ENCODE measurements at regions not wholly inside any gene's neighbourhood (a gene's known extent, or its start where the extent isn't known, plus 50 kb on each side); places are given as distances from the start of the nearest gene placed in this dataset.
"Not testable (repeated sequence)": the region's sequence is repeated elsewhere in the genome, so short reads cannot be mapped to it uniquely, and the experiment has no call there.

DNA sequence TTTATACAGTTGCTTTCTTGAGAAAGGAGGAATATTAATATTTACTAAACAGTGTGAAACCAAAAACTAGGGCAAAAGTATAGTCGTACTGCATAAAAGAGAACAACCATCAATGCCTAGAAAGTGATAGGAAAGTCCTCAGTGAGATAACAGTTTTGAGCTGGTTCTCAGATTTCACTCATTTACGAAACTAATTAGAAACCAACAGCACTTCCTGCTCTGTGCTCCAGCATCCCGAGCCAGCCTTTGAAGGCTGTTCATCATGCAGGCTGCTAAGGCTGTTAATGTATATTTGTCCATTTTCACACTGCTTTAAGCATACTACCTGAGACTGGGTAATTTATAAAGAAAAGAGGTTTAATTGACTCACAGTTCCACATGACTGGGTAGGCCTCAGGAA, 2039.9 kb downstream of the EFNA5 start:
- no peak for DNase-seq
- Mint-ChIP-seq H3K9me3 (peaks cover 4% of the 10 kb centered on the region), H3K4me3 (no peak overlapping the region), H3K36me3 (ENCODE audit: low read depth) (no peaks in the 10 kb centered on the region), H3K27me3 (ENCODE audit: low read depth, poor library complexity) (no peaks in the 10 kb centered on the region), H3K4me1 (no peaks in the 10 kb centered on the region), H3K27ac (no peak overlapping the region)
- TF ChIP-seq, protein P1, sequence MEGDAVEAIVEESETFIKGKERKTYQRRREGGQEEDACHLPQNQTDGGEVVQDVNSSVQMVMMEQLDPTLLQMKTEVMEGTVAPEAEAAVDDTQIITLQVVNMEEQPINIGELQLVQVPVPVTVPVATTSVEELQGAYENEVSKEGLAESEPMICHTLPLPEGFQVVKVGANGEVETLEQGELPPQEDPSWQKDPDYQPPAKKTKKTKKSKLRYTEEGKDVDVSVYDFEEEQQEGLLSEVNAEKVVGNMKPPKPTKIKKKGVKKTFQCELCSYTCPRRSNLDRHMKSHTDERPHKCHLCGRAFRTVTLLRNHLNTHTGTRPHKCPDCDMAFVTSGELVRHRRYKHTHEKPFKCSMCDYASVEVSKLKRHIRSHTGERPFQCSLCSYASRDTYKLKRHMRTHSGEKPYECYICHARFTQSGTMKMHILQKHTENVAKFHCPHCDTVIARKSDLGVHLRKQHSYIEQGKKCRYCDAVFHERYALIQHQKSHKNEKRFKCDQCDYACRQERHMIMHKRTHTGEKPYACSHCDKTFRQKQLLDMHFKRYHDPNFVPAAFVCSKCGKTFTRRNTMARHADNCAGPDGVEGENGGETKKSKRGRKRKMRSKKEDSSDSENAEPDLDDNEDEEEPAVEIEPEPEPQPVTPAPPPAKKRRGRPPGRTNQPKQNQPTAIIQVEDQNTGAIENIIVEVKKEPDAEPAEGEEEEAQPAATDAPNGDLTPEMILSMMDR (IDR thresholded peaks at IDR 0.05) = no peak

DNA sequence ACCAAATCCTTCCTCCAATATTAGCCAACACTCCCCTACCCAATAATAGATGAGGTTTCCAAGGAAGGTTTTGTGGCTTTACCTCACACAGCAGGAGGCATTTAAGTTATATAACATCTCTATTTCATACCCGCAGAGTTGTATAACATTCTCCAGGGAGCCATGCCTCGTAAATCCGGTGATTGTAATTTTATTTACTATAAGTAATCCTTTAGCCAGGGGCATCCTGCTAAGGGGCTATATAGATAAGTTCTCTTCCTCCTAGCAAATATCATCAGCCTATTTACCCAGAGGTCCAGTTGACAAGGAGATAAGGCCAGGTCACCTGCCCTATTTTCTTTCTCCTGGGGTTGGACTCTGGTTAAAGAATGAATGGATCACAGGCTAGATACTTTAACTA, 2051.0 kb downstream of the EFNA5 start:
- no peaks in the 10 kb centered on the region for H3K9me3 Mint-ChIP-seq
- no peak overlapping the region for H3K27ac Mint-ChIP-seq
- TF ChIP-seq, protein P1 (IDR thresholded peaks at IDR 0.05) = no peak
- H3K4me3 Mint-ChIP-seq = no peak overlapping the region
- H3K27me3 Mint-ChIP-seq (ENCODE audit: low read depth, poor library complexity) = no peaks in the 10 kb centered on the region
- no peaks in the 10 kb centered on the region for H3K36me3 Mint-ChIP-seq (ENCODE audit: low read depth)
- DNase-seq = no peak
- no peaks in the 10 kb centered on the region for H3K4me1 Mint-ChIP-seq

DNA sequence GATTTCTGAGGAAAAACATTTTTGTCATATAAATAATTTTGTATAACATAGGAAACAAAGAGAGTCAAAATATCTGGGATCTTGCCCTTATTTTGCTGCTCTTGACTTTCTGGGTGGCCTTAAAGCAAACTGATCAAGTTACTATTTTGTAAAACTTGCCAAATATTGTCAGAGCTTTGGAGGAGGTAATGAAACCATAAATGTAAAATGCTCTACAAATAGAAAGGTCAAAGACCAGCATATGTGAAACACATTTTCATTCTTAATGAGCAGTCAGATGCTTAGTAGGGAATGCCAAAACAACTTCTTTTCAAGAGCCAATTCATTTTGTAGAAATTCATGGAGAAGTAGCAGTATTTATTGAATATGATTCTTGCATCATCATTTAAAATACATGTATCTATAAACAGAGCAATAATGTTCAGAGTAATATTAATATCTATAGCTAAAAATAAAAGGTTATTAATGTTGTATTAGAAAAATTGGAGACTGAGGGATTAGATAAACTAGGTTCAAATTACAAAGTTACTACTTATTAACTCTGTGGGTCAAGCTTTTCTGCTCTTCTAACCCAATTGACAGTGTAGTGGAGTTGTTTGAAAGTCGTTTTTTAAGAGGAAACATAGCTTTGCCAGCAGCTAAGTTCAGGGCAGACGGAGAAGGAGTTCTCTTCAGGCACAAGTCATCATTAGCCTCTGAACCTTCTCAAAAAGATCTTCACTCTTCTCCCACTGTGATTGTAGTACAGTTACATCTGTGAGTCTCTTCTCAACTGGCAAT, 2053.1 kb downstream of the EFNA5 start:
- H3K27ac Mint-ChIP-seq = no peak overlapping the region
- DNase-seq = no peak
- H3K4me3 Mint-ChIP-seq = no peak overlapping the region
- TF ChIP-seq, protein P1 (IDR thresholded peaks at IDR 0.05) = no peak
- H3K9me3 Mint-ChIP-seq = no peaks in the 10 kb centered on the region
- H3K36me3 Mint-ChIP-seq (ENCODE audit: low read depth) = no peaks in the 10 kb centered on the region
- H3K27me3 Mint-ChIP-seq (ENCODE audit: low read depth, poor library complexity) = no peaks in the 10 kb centered on the region
- no peaks in the 10 kb centered on the region for H3K4me1 Mint-ChIP-seq

DNA sequence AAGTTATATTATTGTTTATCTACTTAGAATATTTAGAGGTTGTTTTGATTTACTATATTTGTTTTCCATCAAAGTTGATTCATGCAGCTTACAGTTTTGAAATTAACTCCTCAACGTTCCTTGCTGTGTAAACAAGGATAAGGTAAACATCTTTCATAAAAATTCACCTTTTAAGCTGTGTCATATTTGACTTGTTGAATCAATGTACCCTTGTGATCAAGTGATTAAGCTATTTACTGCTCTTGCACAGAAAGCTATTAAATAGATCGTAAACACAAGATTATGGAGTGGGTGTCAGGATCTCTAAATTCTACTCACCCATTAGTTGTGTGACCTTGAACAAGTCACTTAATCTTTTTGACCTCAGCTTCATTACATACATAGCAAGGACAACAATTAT, 2054.0 kb upstream of the NUDT12 start:
- Mint-ChIP-seq H3K9me3 (no peaks in the 10 kb centered on the region), H3K4me3 (no peak overlapping the region), H3K27me3 (ENCODE audit: low read depth, poor library complexity) (no peaks in the 10 kb centered on the region), H3K27ac (no peak overlapping the region), H3K36me3 (ENCODE audit: low read depth) (no peaks in the 10 kb centered on the region), H3K4me1 (no peaks in the 10 kb centered on the region)
- TF ChIP-seq, protein P1 (IDR thresholded peaks at IDR 0.05) = no peak
- no peak for DNase-seq

DNA sequence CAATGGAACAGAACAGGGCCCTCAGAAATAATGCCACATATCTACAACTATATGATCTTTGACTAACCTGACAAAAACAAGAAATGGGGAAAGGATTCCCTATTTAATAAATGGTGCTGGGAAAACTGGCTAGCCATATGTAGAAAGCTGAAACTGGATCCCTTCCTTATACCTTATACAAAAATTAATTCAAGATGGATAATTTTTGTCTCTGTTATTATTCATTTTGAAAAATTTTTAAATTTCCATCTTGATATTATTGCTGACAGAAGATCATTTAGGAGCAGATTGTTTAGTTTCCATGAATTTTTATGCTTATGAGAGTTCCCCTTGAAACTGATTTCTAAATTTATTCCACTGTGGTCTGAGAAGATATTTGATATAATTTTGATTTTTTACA, 2039.8 kb upstream of the NUDT12 start:
- DNase-seq; H3K27ac Mint-ChIP-seq; H3K4me1 Mint-ChIP-seq; H3K27me3 Mint-ChIP-seq (ENCODE audit: low read depth, poor library complexity); H3K36me3 Mint-ChIP-seq (ENCODE audit: low read depth); H3K4me3 Mint-ChIP-seq: not testable (repeated sequence)
- H3K9me3 Mint-ChIP-seq = peaks cover 34% of the 10 kb centered on the region

DNA sequence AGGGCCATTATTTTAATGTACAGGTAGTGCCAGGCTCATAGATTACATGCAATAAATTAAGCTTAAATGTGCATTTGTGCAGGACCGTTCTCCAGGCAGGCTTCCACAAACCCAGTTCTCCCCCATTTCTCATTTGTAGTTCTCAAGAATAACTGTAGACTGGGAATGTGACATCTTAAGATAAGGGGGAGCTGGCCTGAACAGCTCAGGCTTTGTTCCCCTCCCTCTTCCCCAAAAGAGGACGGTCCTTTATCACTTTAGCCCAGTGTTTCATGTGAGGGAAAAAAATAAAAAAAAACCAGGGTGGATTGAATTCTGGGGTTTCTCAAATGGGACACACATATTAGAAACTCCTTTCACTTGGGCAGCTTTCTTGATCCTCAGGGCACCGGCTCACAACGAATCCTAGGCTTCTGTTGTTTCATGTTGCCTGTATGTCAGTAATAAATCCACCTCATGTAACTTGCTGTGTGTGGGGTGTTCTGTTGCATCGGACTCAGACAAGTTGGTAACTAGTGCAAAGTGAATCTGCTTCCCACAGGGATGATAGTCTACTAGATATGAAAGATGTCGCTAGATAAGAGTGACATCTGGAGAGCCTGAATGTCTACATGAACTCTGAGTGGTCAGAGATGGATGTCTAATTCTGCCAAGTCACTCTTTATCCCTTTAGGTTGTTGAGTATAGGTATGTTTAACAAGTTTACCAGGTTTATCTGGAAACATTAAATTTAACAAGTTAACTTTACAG, 2030.6 kb upstream of the NUDT12 start:
- no peaks in the 10 kb centered on the region for H3K36me3 Mint-ChIP-seq (ENCODE audit: low read depth)
- no peaks in the 10 kb centered on the region for H3K4me1 Mint-ChIP-seq
- peaks cover 3% of the 10 kb centered on the region for H3K27me3 Mint-ChIP-seq (ENCODE audit: low read depth, poor library complexity)
- TF ChIP-seq, protein P1 (IDR thresholded peaks at IDR 0.05) = no peak
- no peak for DNase-seq
- no peak overlapping the region for H3K27ac Mint-ChIP-seq
- no peak overlapping the region for H3K4me3 Mint-ChIP-seq
- no peaks in the 10 kb centered on the region for H3K9me3 Mint-ChIP-seq

All from nephron progenitor cell (in vitro differentiated cells).